ENCODE measurements at regions not wholly inside any gene's neighbourhood (a gene's known extent, or its start where the extent isn't known, plus 50 kb on each side); places are given as distances from the start of the nearest gene placed in this dataset.
A peak's percentile ranks its signal among the peaks of the same experiment; 100 is the strongest.

- no peak for DNase-seq
Observed at GRCh38 chr13:34422956-34423355, 519.1 kb upstream of the NBEA start.

DNA sequence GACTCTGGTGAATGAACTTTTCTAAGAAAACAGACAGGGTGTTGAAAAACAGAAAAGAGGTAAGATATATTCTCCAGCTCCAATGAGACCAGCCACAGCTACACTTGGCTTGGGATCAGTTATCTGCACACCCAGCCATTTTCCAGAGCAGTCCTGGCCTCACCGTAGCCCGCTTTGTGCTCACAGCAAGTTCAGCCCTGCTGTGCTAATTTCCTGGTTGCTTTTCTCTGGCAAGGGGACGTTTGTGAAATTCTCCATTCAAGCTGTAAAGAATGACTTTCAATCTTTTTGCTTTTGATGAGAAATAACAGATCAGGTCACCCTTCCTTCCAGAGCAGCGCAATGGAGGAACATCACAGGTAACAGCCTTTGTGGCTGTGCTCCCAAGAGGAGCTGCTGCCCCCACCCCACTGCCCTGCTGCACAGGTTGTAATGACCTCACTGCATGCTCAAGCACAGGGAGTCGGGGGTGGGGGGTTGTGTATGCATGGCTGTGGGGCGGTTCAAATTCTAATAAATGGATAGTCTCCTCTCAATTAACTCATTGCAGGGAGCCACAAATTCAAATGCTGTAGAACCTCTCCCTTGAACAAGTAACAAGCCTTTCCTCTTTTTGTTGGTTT, 516.6 kb upstream of the NBEA start:
- no peak for DNase-seq

DNA sequence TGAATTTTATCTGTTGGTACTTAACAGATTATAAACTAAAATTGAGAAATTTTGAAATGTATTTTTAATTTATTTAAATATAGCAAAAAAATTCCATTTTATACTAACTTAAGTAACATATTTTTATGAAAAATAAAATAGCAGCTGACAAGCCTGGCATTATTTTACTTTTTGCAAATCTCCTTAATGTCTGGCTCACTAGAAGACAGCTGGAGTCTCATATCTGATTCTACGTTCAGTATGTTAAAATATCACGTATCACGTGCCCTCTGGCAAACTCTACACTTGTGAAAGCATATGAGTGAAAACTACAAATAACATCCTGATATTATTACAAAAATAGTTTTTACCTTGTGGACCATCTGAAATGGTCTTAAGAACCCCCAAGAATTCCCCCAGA, 513.2 kb upstream of the NBEA start:
- DNase-seq, result no peak

GRCh38 chr13:34430294-34430693, 511.8 kb upstream of the NBEA start:
- DNase-seq, result no peak

DNA sequence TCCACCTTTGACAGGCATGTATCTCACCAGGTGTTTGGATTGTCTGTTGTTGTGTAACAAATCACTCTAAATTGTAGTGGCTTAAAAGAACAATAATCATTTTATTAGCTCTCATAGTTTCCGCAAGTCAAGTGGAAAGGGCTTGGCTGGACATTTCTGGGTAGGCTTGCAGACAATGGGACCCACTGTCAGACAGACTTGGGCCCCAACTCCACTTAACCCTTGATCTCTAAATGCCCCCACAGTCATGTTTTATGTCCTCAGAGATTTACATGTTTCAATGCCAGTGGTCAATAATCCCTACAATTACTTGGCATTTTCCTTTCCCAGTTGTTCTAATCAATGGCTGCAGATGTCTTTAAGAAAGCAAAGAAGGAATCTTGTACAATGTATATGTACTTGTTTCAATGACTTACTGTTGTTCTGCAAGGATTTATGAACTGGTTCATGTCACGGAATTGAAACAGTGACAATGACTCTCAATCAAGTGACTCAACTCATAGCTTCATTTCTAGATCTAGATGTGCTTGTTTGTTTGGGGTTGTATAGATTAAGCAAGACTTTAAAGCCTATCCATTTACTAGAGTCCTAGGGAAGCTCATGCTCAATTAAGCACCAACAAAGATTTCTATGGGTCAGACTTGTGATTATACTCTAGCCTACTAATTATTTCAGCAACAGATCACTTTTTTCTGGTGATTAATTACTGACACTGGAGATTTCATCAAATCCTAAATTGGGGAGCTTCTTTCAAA, 510.1 kb upstream of the NBEA start:
- no peak for DNase-seq

- no peak for DNase-seq
Observed at GRCh38 chr13:34435338-34435737, 506.7 kb upstream of the NBEA start.

GRCh38 chr13:34437873-34438272, 504.2 kb upstream of the NBEA start:
- no peak for DNase-seq

DNA sequence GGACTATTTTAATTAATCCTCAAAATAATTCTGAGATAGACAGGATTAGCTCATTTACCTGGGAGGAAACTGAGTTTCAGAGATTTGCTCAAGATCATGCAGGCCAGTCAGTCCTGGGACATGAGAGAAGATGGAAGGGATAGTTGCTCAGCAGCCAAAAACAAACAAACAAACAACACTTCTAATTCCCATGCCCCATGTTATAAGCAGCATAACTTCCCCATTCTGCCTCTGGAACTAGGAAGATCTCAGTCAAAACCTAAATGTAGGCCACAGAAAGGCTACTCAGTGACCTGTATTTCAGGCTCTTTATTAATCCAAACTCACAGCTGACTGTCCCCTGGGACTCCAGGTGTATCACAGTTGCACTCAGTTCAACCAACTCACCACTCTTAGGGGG, 489.2 kb upstream of the NBEA start:
- no peak for DNase-seq

GRCh38 chr13:34458756-34459715, 483.0 kb upstream of the NBEA start:
- no peak for DNase-seq

DNA sequence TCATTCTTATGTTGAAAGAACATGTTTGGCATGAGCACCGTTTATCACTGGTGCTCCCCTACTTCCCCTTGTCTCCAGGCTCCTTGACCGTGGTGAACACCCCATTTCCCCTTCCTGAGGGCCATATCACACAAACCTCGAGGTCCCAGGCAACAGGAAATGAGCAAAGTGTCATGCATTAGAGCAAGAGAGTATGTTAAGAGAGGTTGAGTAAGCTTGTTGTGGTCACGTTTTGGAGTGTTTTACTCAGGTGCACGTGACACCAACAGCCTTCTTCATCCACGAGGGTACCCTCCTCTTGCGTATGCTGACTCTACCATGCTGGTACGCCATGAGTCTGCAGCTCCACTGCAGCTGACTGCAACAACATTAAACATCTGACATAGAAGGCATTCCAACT, 482.2 kb upstream of the NBEA start:
- DNase-seq, result peak; percentile 2

DNA sequence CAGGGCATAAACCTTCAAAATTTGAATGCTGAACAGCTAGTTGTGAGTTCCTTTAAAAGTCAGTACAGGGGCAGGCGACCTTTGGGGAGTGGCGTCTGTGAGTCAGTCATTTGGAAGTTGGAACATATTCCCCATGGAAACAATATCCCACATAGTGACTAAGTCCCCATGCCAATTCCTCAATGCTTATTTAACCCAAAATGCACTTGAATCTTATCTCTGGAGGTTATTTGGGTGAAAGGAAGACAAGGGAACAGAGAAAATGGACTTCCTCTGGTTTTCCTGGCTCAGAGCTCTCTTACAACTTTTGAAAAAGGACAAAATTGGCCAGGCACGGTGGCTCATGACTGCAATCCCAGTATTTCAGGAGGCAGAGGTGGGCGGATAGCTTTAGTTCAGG, 479.2 kb upstream of the NBEA start:
- no peak for DNase-seq

DNA sequence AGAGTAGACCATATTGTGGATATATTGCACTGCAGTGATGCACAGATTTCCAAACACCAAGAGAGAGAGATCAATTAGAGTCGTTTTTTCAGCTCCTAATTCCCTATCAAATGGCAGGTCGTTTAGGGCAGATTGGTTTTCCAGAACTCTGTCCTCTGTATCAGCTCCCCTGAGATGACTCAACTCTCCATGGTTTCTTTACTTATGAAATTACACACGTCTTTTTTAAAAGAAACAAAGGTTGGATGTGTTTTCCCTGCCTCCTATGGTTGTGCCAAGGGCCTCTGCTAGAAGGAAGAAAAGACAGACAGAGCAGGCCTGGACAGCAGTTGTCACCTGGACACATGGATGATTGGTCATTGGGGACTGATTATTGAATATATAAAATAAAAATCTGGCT, 478.1 kb upstream of the NBEA start:
- no peak for DNase-seq

DNA sequence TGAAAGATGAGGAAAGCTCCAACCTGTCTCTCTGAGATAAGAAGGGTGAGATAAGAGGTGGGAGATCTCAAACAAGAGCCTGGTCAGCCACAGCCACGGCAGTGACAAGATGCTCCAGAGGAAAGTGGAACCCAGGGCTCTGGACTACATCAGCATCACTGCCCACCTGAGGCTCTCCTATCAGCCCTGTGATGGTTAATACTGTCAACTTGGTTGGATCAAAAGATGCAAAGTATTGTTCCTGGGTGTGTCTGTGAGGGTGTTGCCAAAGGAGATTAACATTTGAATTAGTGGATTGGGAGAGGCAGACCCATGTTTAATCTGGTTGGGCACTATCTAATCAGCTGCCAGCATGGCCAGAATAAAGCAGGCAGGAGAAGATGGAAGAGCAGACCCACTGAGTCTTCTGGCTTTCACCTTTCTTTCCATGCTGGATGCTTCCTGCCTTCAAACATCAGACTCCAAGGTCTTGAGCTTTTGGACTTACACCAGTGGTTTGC, 476.6 kb upstream of the NBEA start:
- no peak for DNase-seq

DNA sequence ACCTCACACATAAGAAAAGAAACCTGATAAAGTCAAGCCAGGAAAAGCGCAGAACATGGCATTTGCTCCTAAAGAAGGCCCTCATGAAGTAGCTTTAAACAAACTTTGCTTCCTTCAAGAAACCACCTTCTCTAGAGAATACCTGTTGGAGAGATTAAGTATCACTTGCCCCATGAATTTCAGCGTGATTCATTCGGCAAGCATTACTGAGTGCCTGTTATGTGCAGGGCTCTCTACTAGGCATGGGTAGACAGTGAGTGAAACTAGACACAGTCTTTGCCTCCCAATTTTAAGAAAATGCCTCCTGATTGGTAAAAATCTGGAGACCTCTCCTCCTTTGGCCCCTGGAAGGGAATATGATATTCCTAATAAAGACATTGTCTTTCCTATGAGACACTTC, 475.8 kb upstream of the NBEA start:
- no peak for DNase-seq

GRCh38 chr13:34467450-34468083, 474.5 kb upstream of the NBEA start:
- no peak for DNase-seq

- no peak for DNase-seq
Observed at GRCh38 chr13:34469196-34469986, 472.7 kb upstream of the NBEA start.

- DNase-seq, result no peak
Observed at GRCh38 chr13:34474187-34474868, 467.7 kb upstream of the NBEA start.

DNA sequence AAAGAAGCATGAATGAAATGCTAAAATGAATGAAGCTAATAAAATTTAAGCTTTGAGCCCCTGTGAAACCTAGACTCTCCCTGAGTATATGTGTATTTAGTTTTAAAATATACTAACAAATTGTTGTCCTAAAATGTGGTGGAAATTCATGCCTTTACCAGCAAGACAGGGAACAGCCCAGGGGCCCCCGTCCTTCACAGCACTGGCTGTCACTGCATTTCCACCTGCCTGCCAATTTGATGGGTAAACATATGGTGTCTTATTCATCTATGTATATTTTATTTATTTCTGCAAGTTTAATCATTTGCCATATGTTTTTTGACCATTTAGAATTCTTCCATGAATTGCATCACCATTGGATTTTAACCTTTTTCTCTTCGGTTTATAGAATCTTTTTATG, 463.7 kb upstream of the NBEA start:
- DNase-seq, result no peak

GRCh38 chr13:34502011-34502410, 440.1 kb upstream of the NBEA start:
- DNase-seq, result no peak

DNA sequence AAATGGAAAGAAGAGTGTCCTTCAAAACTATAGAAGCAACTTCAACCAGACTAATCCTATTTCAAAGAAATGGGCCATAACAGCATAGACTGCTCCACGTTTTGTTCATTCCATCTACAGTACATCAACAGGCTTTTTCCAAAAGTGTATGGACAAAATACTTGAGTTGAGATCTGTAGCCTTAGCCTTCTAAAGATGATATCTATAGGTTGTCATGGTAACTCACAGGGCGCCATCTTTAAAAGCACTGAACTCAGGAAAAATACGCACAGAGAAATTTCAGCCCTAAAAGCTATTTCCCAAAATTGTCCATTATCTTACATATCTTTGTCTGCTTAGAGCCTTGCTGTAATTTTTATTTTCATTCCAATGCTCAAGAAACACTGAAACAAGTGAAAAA, 439.4 kb upstream of the NBEA start:
- no peak for DNase-seq

DNA sequence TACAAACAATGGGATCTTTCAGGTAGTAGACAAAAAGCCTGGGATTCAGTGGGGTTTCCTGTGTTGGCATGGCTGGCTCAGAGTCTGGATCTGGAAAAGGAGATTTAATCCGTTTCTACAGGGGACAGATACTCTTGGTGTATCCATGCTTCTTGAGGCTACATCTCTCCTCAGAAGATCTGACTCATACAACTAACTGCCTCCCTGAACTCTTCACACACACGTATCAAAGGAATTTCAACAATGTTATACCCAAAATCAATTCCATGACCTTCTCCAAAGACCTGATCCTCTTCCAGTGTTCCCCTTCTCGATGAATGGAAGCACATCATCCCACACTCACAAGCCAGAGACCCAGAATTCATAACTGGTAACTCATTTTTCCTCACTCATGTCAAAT, 435.3 kb upstream of the NBEA start:
- DNase-seq, result no peak

- no peak for DNase-seq
Observed at GRCh38 chr13:34507630-34508029, 434.4 kb upstream of the NBEA start.

Measured in hematopoietic multipotent progenitor cell treated with erythropoietin and hydrocortisone succinate and interleukin-3 and kit ligand, for 4 days (in vitro differentiated cells).